AG20443 (cell line): ENCODE measurements at regions not wholly inside any gene's neighbourhood (a gene's known extent, or its start where the extent isn't known, plus 50 kb on each side); places are given as distances from the start of the nearest gene placed in this dataset.
"Not testable (repeated sequence)": the region's sequence is repeated elsewhere in the genome, so short reads cannot be mapped to it uniquely, and the experiment has no call there.

Experiments used
- DNase-seq: peaks from one replicate; pipeline ENCODE4 v3.0.0; 2012; ENCODE audit warnings: low spot score, mixed read lengths

DNA sequence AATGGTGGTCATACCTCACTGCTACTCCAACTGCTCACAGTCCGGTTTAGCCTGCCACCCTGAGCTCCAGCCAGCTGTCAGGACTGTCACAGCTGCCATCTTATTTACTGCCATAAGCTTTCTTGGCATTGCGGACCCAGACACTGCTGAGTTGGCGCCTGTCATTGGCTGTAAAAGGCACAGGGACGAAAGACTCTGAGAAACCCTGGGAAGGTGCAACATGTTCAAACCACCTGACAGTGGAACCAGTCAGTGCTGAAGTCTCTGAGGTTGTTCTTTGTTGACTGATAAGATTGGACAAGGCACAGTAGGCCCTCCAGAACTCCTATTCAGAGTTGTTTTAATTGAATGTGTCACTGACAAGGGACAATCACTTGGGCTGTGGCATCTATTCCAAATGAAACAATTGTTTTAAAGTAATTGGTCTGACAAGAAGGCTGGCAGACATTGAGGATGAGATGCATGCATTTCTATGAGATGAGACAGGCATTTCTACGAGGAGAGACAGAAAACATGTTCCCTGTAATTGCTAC, 927.8 kb downstream of the STPG2 start:
- DNase-seq, result no peak

- DNase-seq, result no peak
Measured at GRCh38 chr4:97216046-97216445, 927.2 kb downstream of the STPG2 start.

GRCh38 chr4:97235521-97235920, 907.8 kb downstream of the STPG2 start:
- DNase-seq, result no peak

- no peak for DNase-seq
Measured at GRCh38 chr4:97238956-97239666, 904.2 kb downstream of the STPG2 start.

GRCh38 chr4:97239667-97239997, 903.6 kb downstream of the STPG2 start:
- DNase-seq, result no peak

- DNase-seq, result no peak
Measured at GRCh38 chr4:97252615-97253154, 890.6 kb downstream of the STPG2 start.

DNA sequence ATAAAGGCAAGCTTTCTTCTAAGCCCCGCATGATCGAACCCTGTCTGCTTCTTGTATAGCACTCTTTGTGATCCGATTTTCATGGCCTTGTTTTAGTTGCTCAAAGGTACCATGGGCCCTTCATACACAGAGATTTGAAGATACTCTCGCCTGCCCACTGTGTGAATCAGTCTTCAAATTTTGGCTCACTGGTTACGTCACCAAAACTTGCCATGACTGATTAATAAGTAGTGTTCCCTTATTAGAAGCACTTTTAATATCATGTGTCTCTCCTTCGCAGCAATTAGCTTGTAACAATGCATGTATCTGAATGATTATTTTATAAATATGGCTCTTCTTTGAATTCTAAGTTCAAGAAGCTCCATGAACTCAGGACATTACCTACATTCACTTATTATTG, 880.5 kb downstream of the STPG2 start:
- DNase-seq, result no peak

GRCh38 chr4:97270051-97270450, 873.2 kb downstream of the STPG2 start:
- no peak for DNase-seq

DNA sequence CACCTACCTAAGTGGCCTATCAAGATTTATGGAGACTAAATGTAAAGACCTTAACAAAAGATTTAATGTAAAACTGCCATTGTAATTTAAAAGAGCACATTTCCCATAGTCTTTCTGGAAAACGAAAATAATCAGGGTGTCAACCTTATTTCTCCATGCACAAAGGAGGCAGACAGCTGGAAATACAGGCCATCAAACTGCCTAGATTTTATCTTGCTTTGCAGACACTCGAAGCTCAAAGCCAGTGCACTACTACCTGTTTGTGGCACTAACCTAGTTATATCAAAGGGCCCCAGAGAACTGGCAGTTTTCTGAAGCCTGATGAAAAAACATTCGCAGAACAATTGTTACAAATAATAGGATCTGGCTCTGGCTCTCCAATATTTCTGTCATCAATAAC, 863.9 kb downstream of the STPG2 start:
- DNase-seq, result no peak

GRCh38 chr4:97300561-97300960, 842.7 kb downstream of the STPG2 start:
- DNase-seq, result no peak

DNA sequence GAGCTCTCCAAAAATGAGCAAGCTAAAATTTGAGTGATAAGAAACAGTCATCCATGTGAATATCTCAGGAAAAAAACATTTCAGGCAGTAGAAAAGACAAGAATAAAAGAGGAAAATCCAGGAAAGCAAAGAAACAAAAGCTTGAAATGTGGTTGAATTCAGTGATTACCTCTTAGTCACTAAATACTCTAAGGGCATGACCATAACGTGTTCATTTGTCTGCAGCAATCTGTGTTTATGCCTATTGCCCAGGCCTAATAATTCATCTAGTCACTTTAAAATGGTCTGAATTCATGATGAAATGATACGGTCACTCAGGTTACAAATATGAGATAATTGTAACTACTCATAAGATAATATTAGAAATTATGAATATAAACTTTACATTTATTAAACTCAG, 837.9 kb downstream of the STPG2 start:
- no peak for DNase-seq

DNA sequence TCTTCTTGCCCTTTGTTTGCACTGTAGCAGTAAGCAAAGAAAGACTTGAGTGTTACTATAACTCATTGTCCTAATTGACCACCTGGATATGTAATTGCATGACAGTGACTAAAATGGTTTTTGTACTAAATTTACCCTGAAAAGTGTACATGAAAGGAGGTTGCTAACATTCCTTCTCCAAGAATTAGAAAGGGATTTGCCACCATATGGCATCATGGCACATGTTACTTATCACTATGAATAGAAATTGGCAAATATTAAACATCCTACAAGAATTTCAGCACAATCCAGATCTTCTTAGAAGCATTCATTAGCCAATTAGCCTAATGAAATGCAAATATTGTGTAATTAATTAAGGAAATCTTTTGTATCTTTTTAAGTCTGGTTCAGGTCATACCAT, 834.2 kb downstream of the STPG2 start:
- DNase-seq, result no peak

GRCh38 chr4:97317201-97317600, 826.1 kb downstream of the STPG2 start:
- no peak for DNase-seq

GRCh38 chr4:97317671-97318070, 825.6 kb downstream of the STPG2 start:
- no peak for DNase-seq

GRCh38 chr4:97325751-97326150, 817.5 kb downstream of the STPG2 start:
- not testable (repeated sequence) for DNase-seq

DNA sequence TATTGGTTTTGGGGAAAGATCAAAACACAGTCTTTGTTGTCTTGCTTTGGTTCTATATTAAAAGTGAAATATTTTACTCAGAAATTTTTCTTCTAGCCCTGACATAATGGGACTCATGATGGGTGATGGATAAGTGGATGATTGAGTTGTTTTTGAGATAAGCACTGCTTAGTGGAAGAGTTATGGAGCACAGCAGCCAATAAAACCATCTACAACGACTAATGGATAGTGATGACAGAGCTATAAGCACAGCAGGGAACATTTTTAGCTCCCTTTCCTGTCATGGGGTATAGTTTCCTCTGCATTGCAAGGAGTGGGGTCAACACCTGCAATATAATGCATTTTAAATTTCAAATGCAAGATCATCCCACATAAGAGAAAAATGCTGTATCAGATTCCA, 812.4 kb downstream of the STPG2 start:
- DNase-seq, result no peak

DNA sequence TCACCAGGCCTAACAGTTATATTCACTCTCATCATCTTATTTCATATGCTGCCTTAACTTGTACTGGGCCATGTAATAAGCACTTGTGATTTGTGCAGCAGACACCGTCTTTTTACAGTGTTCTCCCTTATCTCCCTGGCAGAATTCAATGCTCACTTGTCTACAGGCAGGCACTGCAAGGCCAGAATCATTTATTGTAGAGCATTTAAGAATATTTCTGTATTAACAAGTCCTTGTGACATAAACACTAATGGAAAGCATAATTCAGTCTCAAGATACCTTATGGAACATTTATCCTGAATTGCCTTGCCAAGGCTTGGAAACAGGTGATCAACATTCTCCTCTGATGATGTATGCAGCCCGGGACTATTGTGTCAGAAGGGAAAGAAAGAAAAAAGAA, 808.9 kb downstream of the STPG2 start:
- DNase-seq, result no peak

- DNase-seq, result no peak
Measured at GRCh38 chr4:97349468-97350186, 793.6 kb downstream of the STPG2 start.

- DNase-seq, result no peak
Measured at GRCh38 chr4:97353876-97354275, 789.4 kb downstream of the STPG2 start.

- no peak for DNase-seq
Measured at GRCh38 chr4:97359826-97360225, 783.5 kb downstream of the STPG2 start.

- no peak for DNase-seq
Measured at GRCh38 chr4:97360733-97361132, 782.5 kb downstream of the STPG2 start.

- DNase-seq, result no peak
Measured at GRCh38 chr4:97367878-97368277, 775.4 kb downstream of the STPG2 start.

- DNase-seq, result no peak
Measured at GRCh38 chr4:97370568-97370967, 772.7 kb downstream of the STPG2 start.
